Panc1 (cell line): ENCODE measurements at regions not wholly inside any gene's neighbourhood (a gene's known extent, or its start where the extent isn't known, plus 50 kb on each side); places are given as distances from the start of the nearest gene placed in this dataset.

ENCODE experiments used
- POLR2AphosphoS5 ChIP-seq: IDR thresholded peaks from 2 replicates; pipeline ENCODE4 v1.6.1; 2012; ENCODE audit warnings: mild to moderate bottlenecking, low read depth, low read length, moderate library complexity
- SIN3A ChIP-seq: IDR thresholded peaks from 2 replicates; pipeline ENCODE4 v1.6.1; 2012; ENCODE audit warnings: low read depth, mild to moderate bottlenecking, low read length, moderate library complexity, borderline replicate concordance; ENCODE audit not compliant: insufficient read depth
- TF ChIP-seq, protein P1 (sequence below), 2 experiments: IDR thresholded peaks; 2 replicates each; pipeline ENCODE4 v1.6.1; 2011 to 2012; ENCODE audit warnings: low read depth in 2 of 2, control low read depth in 1 of 2, low read length in 1 of 2, mild to moderate bottlenecking in 1 of 2, moderate library complexity in 1 of 2; ENCODE audit not compliant: insufficient read depth in 1 of 2
- TF ChIP-seq, protein P2 (sequence below): fragments of 450-650 bp; IDR thresholded peaks from 2 replicates; pipeline ENCODE4 v1.5.1; 2017; ENCODE audit warnings: mild to moderate bottlenecking

DNA sequence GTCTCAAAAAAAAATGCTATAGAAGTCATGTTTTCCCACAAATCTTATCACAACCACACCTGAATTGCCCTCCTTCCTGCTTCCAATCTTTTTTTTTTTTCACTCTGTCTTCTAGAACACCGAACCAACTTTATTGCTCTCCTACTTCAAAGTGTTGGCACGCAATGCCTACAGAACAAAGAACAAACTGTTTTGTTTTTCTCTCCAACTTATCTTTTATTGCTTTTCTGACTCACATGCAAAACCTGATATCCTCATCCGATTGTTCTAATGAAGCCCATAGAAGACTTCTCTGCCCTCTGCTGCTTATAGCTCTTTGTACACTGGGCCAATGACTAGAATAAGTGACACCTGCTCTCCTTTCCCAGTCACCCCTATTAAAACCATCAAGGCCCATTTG lies 602.8 kb downstream of the EPHA4 start:
- TF ChIP-seq, protein P1, sequence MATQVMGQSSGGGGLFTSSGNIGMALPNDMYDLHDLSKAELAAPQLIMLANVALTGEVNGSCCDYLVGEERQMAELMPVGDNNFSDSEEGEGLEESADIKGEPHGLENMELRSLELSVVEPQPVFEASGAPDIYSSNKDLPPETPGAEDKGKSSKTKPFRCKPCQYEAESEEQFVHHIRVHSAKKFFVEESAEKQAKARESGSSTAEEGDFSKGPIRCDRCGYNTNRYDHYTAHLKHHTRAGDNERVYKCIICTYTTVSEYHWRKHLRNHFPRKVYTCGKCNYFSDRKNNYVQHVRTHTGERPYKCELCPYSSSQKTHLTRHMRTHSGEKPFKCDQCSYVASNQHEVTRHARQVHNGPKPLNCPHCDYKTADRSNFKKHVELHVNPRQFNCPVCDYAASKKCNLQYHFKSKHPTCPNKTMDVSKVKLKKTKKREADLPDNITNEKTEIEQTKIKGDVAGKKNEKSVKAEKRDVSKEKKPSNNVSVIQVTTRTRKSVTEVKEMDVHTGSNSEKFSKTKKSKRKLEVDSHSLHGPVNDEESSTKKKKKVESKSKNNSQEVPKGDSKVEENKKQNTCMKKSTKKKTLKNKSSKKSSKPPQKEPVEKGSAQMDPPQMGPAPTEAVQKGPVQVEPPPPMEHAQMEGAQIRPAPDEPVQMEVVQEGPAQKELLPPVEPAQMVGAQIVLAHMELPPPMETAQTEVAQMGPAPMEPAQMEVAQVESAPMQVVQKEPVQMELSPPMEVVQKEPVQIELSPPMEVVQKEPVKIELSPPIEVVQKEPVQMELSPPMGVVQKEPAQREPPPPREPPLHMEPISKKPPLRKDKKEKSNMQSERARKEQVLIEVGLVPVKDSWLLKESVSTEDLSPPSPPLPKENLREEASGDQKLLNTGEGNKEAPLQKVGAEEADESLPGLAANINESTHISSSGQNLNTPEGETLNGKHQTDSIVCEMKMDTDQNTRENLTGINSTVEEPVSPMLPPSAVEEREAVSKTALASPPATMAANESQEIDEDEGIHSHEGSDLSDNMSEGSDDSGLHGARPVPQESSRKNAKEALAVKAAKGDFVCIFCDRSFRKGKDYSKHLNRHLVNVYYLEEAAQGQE (IDR thresholded peaks at IDR 0.05; ENCODE audit: insufficient read depth in 1 of 2, low read depth in 2 of 2, low read length in 1 of 2): no peak
- TF ChIP-seq, protein P2, sequence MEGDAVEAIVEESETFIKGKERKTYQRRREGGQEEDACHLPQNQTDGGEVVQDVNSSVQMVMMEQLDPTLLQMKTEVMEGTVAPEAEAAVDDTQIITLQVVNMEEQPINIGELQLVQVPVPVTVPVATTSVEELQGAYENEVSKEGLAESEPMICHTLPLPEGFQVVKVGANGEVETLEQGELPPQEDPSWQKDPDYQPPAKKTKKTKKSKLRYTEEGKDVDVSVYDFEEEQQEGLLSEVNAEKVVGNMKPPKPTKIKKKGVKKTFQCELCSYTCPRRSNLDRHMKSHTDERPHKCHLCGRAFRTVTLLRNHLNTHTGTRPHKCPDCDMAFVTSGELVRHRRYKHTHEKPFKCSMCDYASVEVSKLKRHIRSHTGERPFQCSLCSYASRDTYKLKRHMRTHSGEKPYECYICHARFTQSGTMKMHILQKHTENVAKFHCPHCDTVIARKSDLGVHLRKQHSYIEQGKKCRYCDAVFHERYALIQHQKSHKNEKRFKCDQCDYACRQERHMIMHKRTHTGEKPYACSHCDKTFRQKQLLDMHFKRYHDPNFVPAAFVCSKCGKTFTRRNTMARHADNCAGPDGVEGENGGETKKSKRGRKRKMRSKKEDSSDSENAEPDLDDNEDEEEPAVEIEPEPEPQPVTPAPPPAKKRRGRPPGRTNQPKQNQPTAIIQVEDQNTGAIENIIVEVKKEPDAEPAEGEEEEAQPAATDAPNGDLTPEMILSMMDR: no peak
- TF ChIP-seq SIN3A: no peak
- TF ChIP-seq POLR2AphosphoS5: no peak
